ENCODE measurements at regions not wholly inside any gene's neighbourhood (a gene's known extent, or its start where the extent isn't known, plus 50 kb on each side); places are given as distances from the start of the nearest gene placed in this dataset.

GRCh38 chr5:71825992-71826391 is 106.9 kb downstream of the CARTPT start:
- no peak for DNase-seq

GRCh38 chr5:71828291-71829040 is 109.4 kb downstream of the CARTPT start:
- DNase-seq, result no peak

GRCh38 chr5:71829206-71829605 is 110.1 kb downstream of the CARTPT start:
- DNase-seq, result no peak

GRCh38 chr5:71830681-71831539 is 111.8 kb downstream of the CARTPT start:
- no peak for DNase-seq

- no peak for DNase-seq
Observed at GRCh38 chr5:71832812-71833715, 114.0 kb downstream of the CARTPT start.

GRCh38 chr5:71834601-71835000 is 115.5 kb downstream of the CARTPT start:
- no peak for DNase-seq

- DNase-seq, result no peak
Observed at GRCh38 chr5:71836084-71836483, 117.0 kb downstream of the CARTPT start.

GRCh38 chr5:71836559-71837112 is 117.6 kb downstream of the CARTPT start:
- no peak for DNase-seq

- DNase-seq, result no peak
Observed at GRCh38 chr5:71838286-71838685, 119.2 kb downstream of the CARTPT start.

- no peak for DNase-seq
Observed at GRCh38 chr5:71839096-71839884, 120.2 kb downstream of the CARTPT start.

GRCh38 chr5:71841107-71841506 is 122.0 kb downstream of the CARTPT start:
- DNase-seq, result no peak

- no peak for DNase-seq
Observed at GRCh38 chr5:71843111-71843510, 124.0 kb downstream of the CARTPT start.

GRCh38 chr5:71844862-71845261 is 125.8 kb downstream of the CARTPT start:
- DNase-seq, result no peak

GRCh38 chr5:71859515-71859914 is 140.4 kb downstream of the CARTPT start:
- no peak for DNase-seq

- no peak for DNase-seq
Observed at GRCh38 chr5:71860048-71860447, 141.0 kb downstream of the CARTPT start.

GRCh38 chr5:71861682-71862081 is 142.6 kb downstream of the CARTPT start:
- no peak for DNase-seq

- DNase-seq, result no peak
Observed at GRCh38 chr5:71862087-71862486, 143.0 kb downstream of the CARTPT start.

GRCh38 chr5:71862507-71863060 is 143.5 kb downstream of the CARTPT start:
- DNase-seq, result no peak

GRCh38 chr5:71864730-71865601 is 145.9 kb downstream of the CARTPT start:
- DNase-seq, result no peak

- no peak for DNase-seq
Observed at GRCh38 chr5:71865665-71866320, 146.7 kb downstream of the CARTPT start.
